H9 (cell line): ENCODE measurements at regions not wholly inside any gene's neighbourhood (a gene's known extent, or its start where the extent isn't known, plus 50 kb on each side); places are given as distances from the start of the nearest gene placed in this dataset.

ENCODE experiments used
- DNase-seq: peaks from one replicate; pipeline ENCODE4 v3.0.0-alpha.2; 2017
- H2AFZ ChIP-seq: one replicate; pipeline ENCODE4 v1.6.1; 2013; ENCODE audit warnings: mild to moderate bottlenecking, low read length, control low read depth, moderate library complexity
- H2AK5ac ChIP-seq: 2 replicates; pipeline ENCODE4 v1.6.1; 2013; ENCODE audit warnings: low read length, control low read depth, mixed read lengths; ENCODE audit not compliant: insufficient read length
- H2BK120ac ChIP-seq: one replicate; pipeline ENCODE4 v1.6.1; 2013; ENCODE audit warnings: low read depth, mild to moderate bottlenecking, low read length, control low read depth, inconsistent platforms; ENCODE audit not compliant: poor library complexity, severe bottlenecking
- H2BK12ac ChIP-seq: 2 replicates; pipeline ENCODE4 v1.6.1; 2013; ENCODE audit warnings: low read length, control low read depth, mixed read lengths, low read depth; ENCODE audit not compliant: insufficient read length
- H2BK15ac ChIP-seq: 2 replicates; pipeline ENCODE4 v1.6.1; 2013; ENCODE audit warnings: low read depth, low read length, control low read depth
- H2BK20ac ChIP-seq: one replicate; pipeline ENCODE4 v1.6.1; 2013; ENCODE audit warnings: low read depth, mild to moderate bottlenecking, low read length, control low read depth, inconsistent platforms; ENCODE audit not compliant: poor library complexity, severe bottlenecking
- H2BK5ac ChIP-seq: 2 replicates; pipeline ENCODE4 v1.6.1; 2013; ENCODE audit warnings: low read length, control low read depth, mixed read lengths; ENCODE audit not compliant: insufficient read length
- H3K14ac ChIP-seq: 2 replicates; pipeline ENCODE4 v1.6.1; 2013; ENCODE audit warnings: low read length, control low read depth; ENCODE audit not compliant: insufficient read depth
- H3K18ac ChIP-seq: 2 replicates; pipeline ENCODE4 v1.6.1; 2013; ENCODE audit warnings: low read depth, mild to moderate bottlenecking, mixed read lengths, low read length, control low read depth; ENCODE audit not compliant: insufficient read length
- H3K23ac ChIP-seq: 2 replicates; pipeline ENCODE4 v1.6.1; 2013; ENCODE audit warnings: low read length, control low read depth, mixed read lengths, low read depth; ENCODE audit not compliant: insufficient read length
- H3K23me2 ChIP-seq: 2 replicates; pipeline ENCODE4 v1.6.1; 2013; ENCODE audit warnings: low read depth, mild to moderate bottlenecking, mixed read lengths, low read length, control low read depth; ENCODE audit not compliant: insufficient read length, poor library complexity, severe bottlenecking
- H3K27ac ChIP-seq: 2 replicates; pipeline ENCODE4 v1.5.1; 2013; ENCODE audit warnings: low read length, control low read depth, mixed read lengths, low read depth; ENCODE audit not compliant: insufficient read length
- H3K27me3 ChIP-seq: 2 replicates; pipeline ENCODE4 v1.6.1; 2013; ENCODE audit warnings: low read length, control low read depth, inconsistent platforms; ENCODE audit not compliant: insufficient read depth
- H3K4ac ChIP-seq: 2 replicates; pipeline ENCODE4 v1.6.1; 2013; ENCODE audit warnings: low read depth, mild to moderate bottlenecking, control low read depth, inconsistent platforms, low read length, moderate library complexity
- H3K4me1 ChIP-seq: 2 replicates; pipeline ENCODE4 v1.6.1; 2013; ENCODE audit warnings: low read length, control low read depth, inconsistent platforms; ENCODE audit not compliant: insufficient read depth
- H3K4me2 ChIP-seq: 2 replicates; pipeline ENCODE4 v1.6.1; 2013; ENCODE audit warnings: low read length, control low read depth, mixed read lengths; ENCODE audit not compliant: insufficient read length, insufficient read depth
- H3K56ac ChIP-seq: 2 replicates; pipeline ENCODE4 v1.6.1; 2013; ENCODE audit warnings: low read depth, mild to moderate bottlenecking, mixed read lengths, low read length, control low read depth; ENCODE audit not compliant: insufficient read length
- H3K79me1 ChIP-seq: 2 replicates; pipeline ENCODE4 v1.6.1; 2013; ENCODE audit warnings: low read depth, mild to moderate bottlenecking, moderate library complexity, low read length, control low read depth, inconsistent platforms; ENCODE audit not compliant: insufficient read depth, poor library complexity, severe bottlenecking
- H3K79me2 ChIP-seq: 2 replicates; pipeline ENCODE4 v1.6.1; 2013; ENCODE audit warnings: low read length, control low read depth, inconsistent platforms; ENCODE audit not compliant: insufficient read depth
- H3K9ac ChIP-seq: 2 replicates; pipeline ENCODE4 v1.6.1; 2013; ENCODE audit warnings: low read length, control low read depth, mixed read lengths; ENCODE audit not compliant: insufficient read length; ENCODE audit errors: extremely low read depth
- H3K9me3 ChIP-seq: one replicate; pipeline ENCODE4 v1.6.1; 2013; ENCODE audit warnings: low read depth, low read length, inconsistent platforms; ENCODE audit not compliant: control insufficient read depth
- H3T11ph ChIP-seq: one replicate; pipeline ENCODE4 v1.6.1; 2013; ENCODE audit warnings: mild to moderate bottlenecking, low read length, control low read depth, inconsistent platforms
- H4K20me1 ChIP-seq: one replicate; pipeline ENCODE4 v1.6.1; 2013; ENCODE audit not compliant: control insufficient read depth, insufficient read length, insufficient read depth
- H4K5ac ChIP-seq: 2 replicates; pipeline ENCODE4 v1.6.1; 2013; ENCODE audit warnings: low read depth, mild to moderate bottlenecking, mixed read lengths, low read length, control low read depth; ENCODE audit not compliant: insufficient read length
- H4K8ac ChIP-seq: replicated peaks from 2 replicates; pipeline ENCODE4 v1.6.1; 2013; ENCODE audit warnings: low read length, control low read depth, mixed read lengths, low read depth; ENCODE audit not compliant: insufficient read length
- H4K91ac ChIP-seq: 2 replicates; pipeline ENCODE4 v1.6.1; 2013; ENCODE audit warnings: low read depth, mild to moderate bottlenecking, moderate library complexity, mixed read lengths, low read length, control low read depth; ENCODE audit not compliant: insufficient read length
- H3K27ac Mint-ChIP-seq, 3 experiments: 2 replicates in 2 of 3; 3 replicates in 1 of 3; pipeline ENCODE4 v1.8.0; 2020 to 2021; ENCODE audit warnings: mixed read lengths in 3 of 3, mild to moderate bottlenecking in 1 of 3, moderate library complexity in 1 of 3
- H3K27me3 Mint-ChIP-seq: 2 replicates; pipeline ENCODE4 v1.8.0; 2021; ENCODE audit warnings: low read depth, mild to moderate bottlenecking, moderate library complexity, mixed read lengths
- H3K36me3 Mint-ChIP-seq, 3 experiments: 2 replicates in 2 of 3; 3 replicates in 1 of 3; pipeline ENCODE4 v1.8.0; 2020 to 2021; ENCODE audit warnings: low read depth in 3 of 3, mixed read lengths in 3 of 3; ENCODE audit not compliant: insufficient read depth in 1 of 3
- H3K4me1 Mint-ChIP-seq, 2 experiments: 2 replicates each; pipeline ENCODE4 v1.8.0; 2020; ENCODE audit warnings: mixed read lengths in 2 of 2
- H3K4me3 Mint-ChIP-seq, 2 experiments: 2 replicates in 1 of 2; 3 replicates in 1 of 2; pipeline ENCODE4 v1.8.0; 2020 to 2021; ENCODE audit warnings: mild to moderate bottlenecking in 2 of 2, mixed read lengths in 2 of 2, moderate library complexity in 1 of 2
- H3K9me3 Mint-ChIP-seq, 2 experiments: 2 replicates in 1 of 2; 3 replicates in 1 of 2; pipeline ENCODE4 v1.8.0; 2020; ENCODE audit warnings: mild to moderate bottlenecking in 2 of 2, mixed read lengths in 2 of 2, moderate library complexity in 1 of 2
- CTCF ChIP-seq: fragments of 200-600 bp; sonication (generic); conservative IDR thresholded peaks from 3 replicates; pipeline ENCODE4 v1.8.0; 2021; ENCODE audit warnings: antibody characterized with exemption, mild to moderate bottlenecking
- WGBS: extraction: QIAGEN DNeasy Blood & Tissue Kit; methylation state at CpG from one replicate; pipeline ENCODE4 v1.1.7; 2013; ENCODE audit warnings: missing lambda C conversion rate, low lambda C conversion rate, mixed read lengths; ENCODE audit not compliant: insufficient read length; ENCODE audit errors: extremely low coverage; 5-methylcytosine and 5-hydroxymethylcytosine counted together

DNA sequence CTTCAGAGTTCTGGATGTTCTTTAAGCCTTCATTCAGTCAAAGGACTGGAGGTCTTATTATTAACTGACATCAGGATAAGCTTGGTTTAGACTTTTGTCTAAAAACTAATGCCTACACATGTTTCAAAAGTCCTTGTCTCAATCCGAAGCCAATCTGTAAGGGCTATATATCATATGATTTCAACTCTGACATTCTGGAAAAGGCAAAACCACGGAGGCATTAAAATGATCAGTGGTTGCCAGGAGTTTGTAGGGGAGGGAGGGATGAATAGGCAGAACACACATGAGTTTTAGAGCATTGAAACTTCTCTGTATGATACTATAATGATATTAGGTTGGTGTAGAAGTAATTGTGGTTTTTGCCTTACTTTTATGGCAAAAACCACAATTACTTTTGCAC is 1285.8 kb upstream of the CITED2 start:
- H3K9ac ChIP-seq = no peak overlapping the region
- H3K9me3 ChIP-seq = no peaks in the 10 kb centered on the region
- no peak overlapping the region for H2AFZ ChIP-seq
- H3T11ph ChIP-seq = no peak overlapping the region
- TF ChIP-seq CTCF = no peak
- H3K4me2 ChIP-seq = no peak overlapping the region
- no peak for DNase-seq
- no peak overlapping the region for H3K4ac ChIP-seq
- no peaks in the 10 kb centered on the region for H3K27me3 Mint-ChIP-seq
- H3K36me3 Mint-ChIP-seq = no peaks in the 10 kb centered on the region; a peak in 1 of 7 replicates
- no peak overlapping the region for H4K5ac ChIP-seq
- H4K91ac ChIP-seq = no peak overlapping the region
- H3K27me3 ChIP-seq = no peaks in the 10 kb centered on the region
- no peak overlapping the region for H3K23ac ChIP-seq
- H2BK20ac ChIP-seq = no peak overlapping the region
- H3K4me1 ChIP-seq = no peaks in the 10 kb centered on the region
- no peak overlapping the region for H2BK12ac ChIP-seq
- WGBS = no CpG with 5 or more reads among the region's 2 CpGs
- no peak overlapping the region for H3K18ac ChIP-seq
- H2BK120ac ChIP-seq = no peak overlapping the region
- no peak overlapping the region for H2BK5ac ChIP-seq
- no peaks in the 10 kb centered on the region for H3K4me1 Mint-ChIP-seq
- no peak overlapping the region for H3K27ac Mint-ChIP-seq
- H3K79me2 ChIP-seq = no peaks in the 10 kb centered on the region
- H3K4me3 Mint-ChIP-seq = no peak overlapping the region
- no peak overlapping the region for H3K14ac ChIP-seq
- H2BK15ac ChIP-seq = no peak overlapping the region
- H3K9me3 Mint-ChIP-seq = no peaks in the 10 kb centered on the region
- H3K56ac ChIP-seq = no peak overlapping the region
- H4K8ac ChIP-seq = no peak overlapping the region
- no peaks in the 10 kb centered on the region for H3K79me1 ChIP-seq
- H2AK5ac ChIP-seq = no peak overlapping the region
- no peak overlapping the region for H3K27ac ChIP-seq
- H3K23me2 ChIP-seq = no peaks in the 10 kb centered on the region
- no peaks in the 10 kb centered on the region for H4K20me1 ChIP-seq
